NCI-H2227 (cell line): ENCODE measurements at regions not wholly inside any gene's neighbourhood (a gene's known extent, or its start where the extent isn't known, plus 50 kb on each side); places are given as distances from the start of the nearest gene placed in this dataset.
"Not testable (repeated sequence)": the region's sequence is repeated elsewhere in the genome, so short reads cannot be mapped to it uniquely, and the experiment has no call there.

Experiments
- DNase-seq: peaks from one replicate; lab custom pipeline; 2025; ENCODE audit not compliant: unreplicated experiment; lab: John Stamatoyannopoulos, UW

DNA sequence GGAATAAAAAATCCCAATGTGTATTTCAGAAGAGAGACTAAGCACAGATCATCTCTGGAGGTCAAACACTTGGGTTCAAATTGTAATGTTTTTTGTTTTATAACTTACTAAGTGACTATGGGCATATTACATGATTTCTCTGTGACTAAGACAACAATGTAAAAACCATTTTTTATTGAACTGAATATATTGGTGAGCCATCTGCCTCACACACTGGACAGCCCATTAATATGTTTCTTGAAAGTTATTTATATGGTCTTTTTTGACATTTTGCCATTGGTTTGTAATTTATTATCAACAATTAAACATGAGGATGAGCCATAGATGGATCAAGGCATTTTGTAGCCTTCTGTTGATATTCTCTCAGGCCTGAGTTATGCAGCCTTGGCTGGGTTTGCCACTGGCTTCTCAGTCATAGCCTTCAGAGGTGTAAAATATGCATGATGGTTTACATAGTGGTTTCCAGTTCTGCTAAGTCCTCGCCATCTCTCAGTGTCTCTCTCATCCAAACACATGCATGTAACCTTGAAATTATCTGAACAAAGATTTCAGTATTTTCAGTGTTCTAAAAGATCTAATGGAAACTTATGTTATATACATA lies 997.2 kb downstream of the DIPK2A start:
- DNase-seq = no peak

GRCh38 chr3:144984481-144984880 lies 1012.9 kb downstream of the DIPK2A start:
- not testable (repeated sequence) for DNase-seq

- no peak for DNase-seq
Observed at GRCh38 chr3:144989807-144990206, 1018.2 kb downstream of the DIPK2A start.

- DNase-seq = no peak
Observed at GRCh38 chr3:144995856-144996255, 1024.2 kb downstream of the DIPK2A start.

DNA sequence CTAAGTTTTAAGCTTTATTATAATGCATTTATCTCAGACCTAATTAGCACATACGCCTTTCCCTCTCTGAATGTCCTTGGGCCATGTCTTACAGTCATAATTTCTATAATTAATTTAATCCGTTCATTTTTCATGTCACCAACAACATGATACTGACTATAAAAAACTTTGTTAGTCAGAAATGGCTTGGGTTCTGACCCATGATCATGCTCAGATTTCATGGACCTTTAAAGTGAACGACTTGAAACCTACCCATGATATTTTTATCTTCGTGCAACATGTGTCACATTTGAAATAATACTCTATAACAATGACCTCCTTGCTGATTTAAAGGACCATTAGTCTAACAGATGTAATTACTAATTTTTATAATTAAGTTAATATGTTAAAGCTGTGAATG lies 1033.8 kb downstream of the DIPK2A start:
- no peak for DNase-seq

- DNase-seq = no peak
Observed at GRCh38 chr3:145006271-145006670, 1034.6 kb downstream of the DIPK2A start.

GRCh38 chr3:145013931-145014330 lies 1042.3 kb downstream of the DIPK2A start:
- no peak for DNase-seq

- DNase-seq = no peak
Observed at GRCh38 chr3:145015253-145015652, 1043.6 kb downstream of the DIPK2A start.

DNA sequence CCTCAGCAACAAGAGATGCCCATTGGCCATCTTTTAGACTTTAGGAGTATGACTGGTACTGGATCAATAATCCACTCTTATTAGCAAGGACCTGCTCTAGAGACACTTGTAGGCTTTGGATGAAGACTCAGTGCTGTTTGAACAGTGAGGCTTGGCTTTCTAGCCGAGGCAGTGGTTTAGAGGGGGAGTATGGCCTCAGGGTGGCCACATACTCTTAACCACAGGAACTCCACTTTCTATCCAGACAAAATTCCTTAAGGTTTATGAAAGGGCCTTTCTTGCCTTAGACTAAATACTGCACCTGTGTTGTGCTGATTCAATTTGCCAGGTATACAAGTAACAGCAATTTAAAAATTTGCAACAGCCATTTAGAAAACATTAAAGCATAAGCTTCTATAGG lies 1046.3 kb downstream of the DIPK2A start:
- no peak for DNase-seq

DNA sequence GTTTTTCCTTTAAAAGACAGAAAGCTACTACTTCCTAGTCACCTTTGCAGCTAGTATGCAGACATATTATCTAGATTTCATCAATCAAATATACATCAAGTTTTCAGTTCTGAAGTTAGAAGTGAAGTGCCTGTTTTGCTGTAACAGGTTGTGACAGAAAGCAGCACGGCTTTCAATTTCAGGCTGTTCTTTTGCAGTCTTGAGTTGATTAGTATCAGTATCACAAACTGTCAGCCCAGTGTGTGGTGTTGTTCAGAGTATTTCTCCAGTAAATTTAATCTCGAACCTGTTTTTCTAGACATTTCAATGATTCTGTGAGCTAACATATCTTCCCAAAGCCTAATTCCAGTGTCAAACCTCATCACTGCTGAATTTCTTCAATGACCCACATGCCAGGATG lies 1050.8 kb downstream of the DIPK2A start:
- DNase-seq = no peak

DNA sequence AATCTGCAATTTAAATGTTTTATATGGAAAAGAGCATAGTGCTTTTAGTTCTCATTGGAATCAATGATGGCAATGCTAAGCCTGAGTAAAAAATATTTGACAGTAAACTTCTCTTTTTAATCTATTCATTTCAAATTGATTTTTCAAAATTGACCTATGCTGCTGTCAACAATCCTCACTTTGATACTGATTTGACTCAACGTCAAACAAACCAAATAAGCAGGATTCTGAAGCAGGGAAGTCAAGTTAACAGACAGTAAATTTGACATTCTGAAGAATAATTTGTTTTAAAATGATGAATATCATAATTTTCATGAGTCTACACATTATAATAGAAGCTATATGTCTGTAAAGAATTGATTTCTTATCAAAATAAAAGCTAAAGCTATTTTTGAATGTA lies 1053.1 kb downstream of the DIPK2A start:
- DNase-seq = no peak

DNA sequence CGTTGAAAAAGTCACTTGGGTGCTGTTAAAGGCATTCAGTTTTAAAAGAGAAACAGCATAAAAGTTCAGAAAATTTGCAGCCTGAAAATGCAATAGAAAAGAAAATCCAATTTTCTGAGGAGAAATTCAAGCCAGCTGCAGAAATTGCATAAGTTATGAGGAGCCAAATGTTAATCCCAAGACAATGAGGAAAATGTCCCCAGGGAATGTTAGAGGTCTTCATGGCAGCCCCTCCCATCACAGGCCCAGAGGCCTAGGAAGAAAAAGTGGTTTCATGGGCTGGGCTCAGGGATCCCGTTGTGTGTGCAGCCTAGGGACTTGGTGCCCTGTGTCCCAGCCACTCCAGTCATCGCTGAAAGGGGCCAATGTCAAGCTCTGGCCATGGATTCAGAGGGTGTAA lies 1055.6 kb downstream of the DIPK2A start:
- not testable (repeated sequence) for DNase-seq

- DNase-seq = no peak
Observed at GRCh38 chr3:145032791-145033190, 1061.2 kb downstream of the DIPK2A start.

- DNase-seq = no peak
Observed at GRCh38 chr3:145035682-145036081, 1064.1 kb downstream of the DIPK2A start.

DNA sequence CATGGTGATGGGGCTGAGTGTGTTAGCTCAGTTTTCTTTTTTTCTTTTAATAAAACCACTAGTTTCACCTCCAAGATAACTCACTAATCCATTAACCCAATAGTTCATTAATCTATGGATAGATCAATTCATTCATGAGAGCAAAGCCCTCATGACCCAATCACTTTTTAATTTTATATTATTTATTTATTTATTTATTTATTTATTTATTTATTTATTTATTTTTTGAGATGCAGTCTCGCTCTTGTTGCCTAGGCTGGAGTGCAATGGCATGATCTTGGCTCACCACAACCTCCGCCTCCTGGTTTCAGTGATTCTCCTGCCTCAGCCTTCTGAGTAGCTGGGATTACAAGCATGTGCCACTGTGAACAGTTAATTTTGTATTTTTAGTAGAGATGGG lies 1082.4 kb downstream of the DIPK2A start:
- DNase-seq = not testable (repeated sequence)

GRCh38 chr3:145055375-145056076 lies 1083.9 kb downstream of the DIPK2A start:
- DNase-seq = no peak

GRCh38 chr3:145058483-145058882 lies 1086.9 kb downstream of the DIPK2A start:
- DNase-seq = no peak

- DNase-seq = no peak
Observed at GRCh38 chr3:145063616-145064015, 1092.0 kb downstream of the DIPK2A start.

DNA sequence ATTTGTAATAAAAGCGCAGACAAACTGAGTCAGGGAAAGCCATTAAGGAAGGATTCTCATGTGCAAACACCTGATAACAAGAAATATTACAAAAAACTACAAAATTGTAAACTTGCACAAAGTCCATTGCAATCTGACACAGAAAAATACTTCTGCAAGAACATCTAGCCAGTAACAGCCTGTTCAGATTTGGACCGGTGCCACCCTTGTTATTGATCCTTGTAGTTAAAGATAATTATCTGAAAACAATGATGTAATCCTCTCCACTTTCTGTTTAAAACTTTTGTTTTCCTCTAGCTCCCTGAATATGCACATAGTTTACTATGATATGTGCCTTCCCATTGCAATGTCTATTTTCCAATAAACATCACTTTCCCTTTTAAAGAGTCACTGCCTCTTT lies 1090.2 kb downstream of the PLOD2 start:
- DNase-seq = no peak

DNA sequence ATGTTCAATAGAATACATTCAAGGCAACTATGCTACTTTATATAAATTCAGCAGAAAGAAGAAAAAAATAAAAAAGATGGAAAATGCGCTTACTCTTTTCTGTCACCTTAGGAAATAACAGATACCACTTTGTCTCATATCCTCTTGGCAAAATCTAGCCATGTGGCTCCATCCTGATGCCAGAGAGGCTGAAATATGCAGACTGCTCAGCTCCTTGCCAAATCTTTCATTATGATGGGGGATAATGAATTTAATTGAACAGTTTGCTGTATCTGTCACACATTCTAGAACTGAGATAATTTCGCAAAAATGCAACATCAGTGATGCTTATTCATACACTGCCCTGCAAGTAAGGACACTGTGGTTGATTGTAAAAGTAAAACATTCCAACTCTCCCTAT lies 1081.5 kb downstream of the PLOD2 start:
- DNase-seq = no peak

- no peak for DNase-seq
Observed at GRCh38 chr3:145087038-145087437, 1073.9 kb downstream of the PLOD2 start.

- no peak for DNase-seq
Observed at GRCh38 chr3:145088917-145089316, 1072.1 kb downstream of the PLOD2 start.

DNA sequence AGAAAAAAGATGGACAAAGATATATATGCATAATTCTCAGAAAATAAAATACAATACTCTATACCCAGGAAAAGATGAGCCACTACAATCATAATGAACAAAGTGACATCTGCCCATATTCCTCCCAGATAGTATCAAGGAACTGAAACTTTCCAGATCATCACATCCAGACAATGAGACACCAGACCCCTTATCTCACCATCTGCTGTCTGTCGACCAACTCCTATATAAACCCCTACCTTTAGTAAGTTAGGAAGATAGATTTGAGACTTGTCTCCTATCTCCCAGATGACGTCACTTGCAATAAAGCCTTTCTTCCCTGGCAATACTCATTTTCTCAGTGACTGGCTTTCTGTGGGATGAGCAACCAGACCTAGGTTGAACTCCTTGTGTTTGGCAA lies 1071.6 kb downstream of the PLOD2 start:
- DNase-seq = no peak
